Panc1 (cell line): ENCODE measurements at regions not wholly inside any gene's neighbourhood (a gene's known extent, or its start where the extent isn't known, plus 50 kb on each side); places are given as distances from the start of the nearest gene placed in this dataset.

ENCODE experiments used
- ATAC-seq: fragments of 200-7000 bp; cut with Tn5 transposase; 2 replicates; pipeline ENCODE4 v1.9.1; 2020; ENCODE audit warnings: mild to moderate bottlenecking, moderate library complexity
- BruUV-seq: library from RNA; stranded (reverse); fragments of 400-500 nt; replicated peaks from 2 replicates; lab custom pipeline; 2021; lab: Mats Ljungman, UMichigan
- CTCF ChIA-PET: fragments of 300-600 bp; sonication (Branson Sonifier 250); formaldehyde crosslinking; loops from one replicate; lab custom pipeline; 2022; ENCODE audit warnings: antibody characterized with exemption; lab: Charles Lee
- POLR2A ChIA-PET: fragments of 300-600 bp; sonication (Branson Sonifier 250); formaldehyde crosslinking; loops from one replicate; lab custom pipeline; 2022; ENCODE audit warnings: antibody characterized with exemption; lab: Charles Lee
- DNase-seq: peaks from one replicate; pipeline ENCODE4 v3.0.0-alpha.2; 2010; ENCODE audit warnings: low read depth, low spot score
- H3K27ac ChIP-seq: 2 replicates; pipeline ENCODE4 v1.5.1; 2011; ENCODE audit warnings: mild to moderate bottlenecking, low read length, inconsistent platforms
- H3K27me3 ChIP-seq: fragments of 200-500 bp; sonication (Bioruptor generic); 2 replicates; pipeline ENCODE4 v1.6.0; 2014; ENCODE audit warnings: low read length, inconsistent platforms; ENCODE audit not compliant: control insufficient read depth, insufficient read depth
- H3K36me3 ChIP-seq: fragments of 200-500 bp; sonication (Bioruptor generic); 2 replicates; pipeline ENCODE4 v1.5.1; 2014; ENCODE audit warnings: inconsistent platforms, mild to moderate bottlenecking, low read length, moderate library complexity; ENCODE audit not compliant: control insufficient read depth, insufficient read depth
- H3K4me1 ChIP-seq: 2 replicates; pipeline ENCODE4 v1.5.1; 2011; ENCODE audit warnings: inconsistent platforms, mild to moderate bottlenecking, low read length, moderate library complexity; ENCODE audit not compliant: control insufficient read depth, insufficient read depth
- H3K4me3 ChIP-seq, 2 experiments: 2 replicates each; pipeline ENCODE4 v1.5.1; 2011 to 2012; ENCODE audit warnings: low read depth in 2 of 2, low read length in 2 of 2, mild to moderate bottlenecking in 2 of 2, inconsistent platforms in 1 of 2, moderate library complexity in 1 of 2
- H3K9me3 ChIP-seq: fragments of 200-500 bp; sonication (Bioruptor generic); 2 replicates; pipeline ENCODE4 v1.5.1; 2014; ENCODE audit warnings: low read depth, mild to moderate bottlenecking, inconsistent platforms, low read length, moderate library complexity; ENCODE audit not compliant: control insufficient read depth, insufficient read depth
- CTCF ChIP-seq: fragments of 450-650 bp; IDR thresholded peaks from 2 replicates; pipeline ENCODE4 v1.5.1; 2017; ENCODE audit warnings: mild to moderate bottlenecking
- POLR2AphosphoS5 ChIP-seq: IDR thresholded peaks from 2 replicates; pipeline ENCODE4 v1.6.1; 2012; ENCODE audit warnings: mild to moderate bottlenecking, low read depth, low read length, moderate library complexity
- REST ChIP-seq, 2 experiments: IDR thresholded peaks; 2 replicates each; pipeline ENCODE4 v1.6.1; 2011 to 2012; ENCODE audit warnings: low read depth in 2 of 2, control low read depth in 1 of 2, low read length in 1 of 2, mild to moderate bottlenecking in 1 of 2, moderate library complexity in 1 of 2; ENCODE audit not compliant: insufficient read depth in 1 of 2
- SIN3A ChIP-seq: IDR thresholded peaks from 2 replicates; pipeline ENCODE4 v1.6.1; 2012; ENCODE audit warnings: low read depth, mild to moderate bottlenecking, low read length, moderate library complexity, borderline replicate concordance; ENCODE audit not compliant: insufficient read depth
- TCF7L2 ChIP-seq: IDR thresholded peaks from 2 replicates; pipeline ENCODE4 v1.6.1; 2011; ENCODE audit warnings: mild to moderate bottlenecking, low read depth, low read length, inconsistent platforms
- in situ Hi-C: cut with HindIII; loops from 2 replicates; pipeline ENCODE4 v1.10.0; 2016; ENCODE audit warnings: low sequenced_read_pairs, low pct_unique_long_range_greater_than_20kb
- intact Hi-C: fragments of 100-400 bp; cut with micrococcal nuclease; formaldehyde crosslinking; loops from one replicate; pipeline ENCODE4 v1.10.0; 2022; ENCODE audit not compliant: unreplicated experiment

- Histone ChIP-seq H3K27ac (no peak overlapping the region), H3K36me3 (no peaks in the 10 kb centered on the region), H3K9me3 (no peaks in the 10 kb centered on the region), H3K4me3 (no peak overlapping the region), H3K27me3 (no peaks in the 10 kb centered on the region), H3K4me1 (no peaks in the 10 kb centered on the region)
- TF ChIP-seq SIN3A (no peak), REST (IDR thresholded peaks at IDR 0.05; ENCODE audit: insufficient read depth in 1 of 2, low read depth in 2 of 2, low read length in 1 of 2) (no peak), CTCF (no peak), POLR2AphosphoS5 (no peak), TCF7L2 (no peak)
- ATAC-seq (no peak), DNase-seq (no peak)
- in situ Hi-C loops (no loop called here), intact Hi-C loops (no loop called here)
- CTCF ChIA-PET, result no interaction called here
- POLR2A ChIA-PET, result no interaction called here
- no TSS peak for BruUV-seq
Observed at GRCh38 chr5:66362046-66362445, 217.9 kb downstream of the SREK1 start.

- ChIA-PET POLR2A (no interaction called here), CTCF (no interaction called here)
- H3K27me3 ChIP-seq, result no peaks in the 10 kb centered on the region
- DNase-seq (no peak), ATAC-seq (no peak)
- H3K9me3 ChIP-seq, result no peaks in the 10 kb centered on the region
- in situ Hi-C loops (no loop called here), intact Hi-C loops (no loop called here)
- no peaks in the 10 kb centered on the region for H3K4me1 ChIP-seq
- H3K27ac ChIP-seq, result no peak overlapping the region
- H3K36me3 ChIP-seq, result no peaks in the 10 kb centered on the region
- no peak overlapping the region for H3K4me3 ChIP-seq
- no peak for TF ChIP-seq SIN3A
- no peak for TF ChIP-seq POLR2AphosphoS5
- no peak for TF ChIP-seq REST (IDR thresholded peaks at IDR 0.05; ENCODE audit: insufficient read depth in 1 of 2, low read depth in 2 of 2, low read length in 1 of 2)
- TF ChIP-seq CTCF, result no peak
- TF ChIP-seq TCF7L2, result no peak
- no TSS peak for BruUV-seq
Observed at GRCh38 chr5:66362687-66363086, 218.6 kb downstream of the SREK1 start.
